IMR-90 (cell line): ENCODE measurements at regions not wholly inside any gene's neighbourhood (a gene's known extent, or its start where the extent isn't known, plus 50 kb on each side); places are given as distances from the start of the nearest gene placed in this dataset.

Experiments used
- ATAC-seq: fragments of 200-7000 bp; cut with Tn5 transposase; 2 replicates; pipeline ENCODE4 v1.9.1; 2020; ENCODE audit warnings: low read depth, mild to moderate bottlenecking, moderate library complexity
- BruUV-seq: library from RNA; stranded (reverse); fragments of 400-500 nt; replicated peaks from 2 replicates; lab custom pipeline; 2021; lab: Mats Ljungman, UMichigan
- CTCF ChIA-PET: fragments of 300-600 bp; formaldehyde crosslinking; extraction: SDS; loops from one replicate; lab custom pipeline; 2021; ENCODE audit warnings: antibody characterized with exemption; lab: Yijun Ruan, JAX
- POLR2A ChIA-PET: fragments of 300-600 bp; sonication (Branson Sonifier 250); formaldehyde crosslinking; loops from one replicate; lab custom pipeline; 2022; ENCODE audit warnings: antibody characterized with exemption; ENCODE audit not compliant: unreplicated experiment; lab: Charles Lee
- DNase-seq: peaks from one replicate; pipeline ENCODE4 v3.0.0; 2013
- H2AFZ ChIP-seq: replicated peaks from 2 replicates; pipeline ENCODE3; 2013; ENCODE audit warnings: low read length, mild to moderate bottlenecking; ENCODE audit not compliant: poor library complexity
- H2AK5ac ChIP-seq: 2 replicates; pipeline ENCODE4 v1.6.1; 2013; ENCODE audit warnings: low read depth, low read length, inconsistent platforms
- H2AK9ac ChIP-seq: replicated peaks from 2 replicates; pipeline ENCODE3; 2013; ENCODE audit warnings: mild to moderate bottlenecking, low read depth, low read length, moderate library complexity; ENCODE audit not compliant: poor library complexity
- H2BK120ac ChIP-seq: 2 replicates; pipeline ENCODE4 v1.6.1; 2013; ENCODE audit warnings: low read depth, low read length, inconsistent platforms
- H2BK15ac ChIP-seq: 3 replicates; pipeline ENCODE4 v1.6.1; 2013; ENCODE audit warnings: low read depth, low read length, inconsistent platforms
- H2BK20ac ChIP-seq: 2 replicates; pipeline ENCODE4 v1.6.1; 2013; ENCODE audit warnings: low read depth, mild to moderate bottlenecking, inconsistent platforms, low read length, moderate library complexity
- H2BK5ac ChIP-seq: 2 replicates; pipeline ENCODE4 v1.6.1; 2013; ENCODE audit warnings: mild to moderate bottlenecking, low read depth, low read length, inconsistent platforms; ENCODE audit not compliant: poor library complexity, severe bottlenecking
- H3K14ac ChIP-seq: replicated peaks from 2 replicates; pipeline ENCODE4 v1.6.1; 2013; ENCODE audit warnings: low read depth, low read length, inconsistent platforms
- H3K18ac ChIP-seq: 2 replicates; pipeline ENCODE4 v1.6.1; 2013; ENCODE audit warnings: low read depth, low read length, control low read depth
- H3K23ac ChIP-seq: 2 replicates; pipeline ENCODE4 v1.6.1; 2013; ENCODE audit warnings: low read depth, low read length, inconsistent platforms
- H3K27ac ChIP-seq: 2 replicates; pipeline ENCODE4 v1.5.1; 2013; ENCODE audit warnings: mild to moderate bottlenecking, control low read depth, low read length; ENCODE audit not compliant: insufficient read depth
- H3K27me3 ChIP-seq: 2 replicates; pipeline ENCODE4 v1.6.1; 2013; ENCODE audit warnings: low read length; ENCODE audit not compliant: control insufficient read depth, insufficient read depth
- H3K36me3 ChIP-seq: 2 replicates; pipeline ENCODE4 v1.6.1; 2013; ENCODE audit warnings: low read length, mixed read lengths; ENCODE audit not compliant: control insufficient read depth, insufficient read depth
- H3K4ac ChIP-seq: 2 replicates; pipeline ENCODE4 v1.6.1; 2013; ENCODE audit warnings: low read depth, low read length, inconsistent platforms
- H3K4me1 ChIP-seq: 2 replicates; pipeline ENCODE4 v1.6.1; 2013; ENCODE audit warnings: low read length, mixed read lengths; ENCODE audit not compliant: control insufficient read depth, insufficient read depth
- H3K4me2 ChIP-seq: 2 replicates; pipeline ENCODE4 v1.6.1; 2013; ENCODE audit warnings: low read depth, mild to moderate bottlenecking, control low read depth, low read length, moderate library complexity
- H3K4me3 ChIP-seq: 2 replicates; pipeline ENCODE4 v1.5.1; 2013; ENCODE audit warnings: low read depth, mild to moderate bottlenecking, control low read depth, low read length, moderate library complexity; ENCODE audit not compliant: insufficient read depth
- H3K56ac ChIP-seq: 2 replicates; pipeline ENCODE4 v1.6.1; 2013; ENCODE audit warnings: low read length, inconsistent platforms; ENCODE audit not compliant: insufficient read depth; ENCODE audit errors: extremely low read depth
- H3K79me1 ChIP-seq, 2 experiments: 2 replicates each; pipeline ENCODE4 v1.6.1; 2013; ENCODE audit warnings: low read length in 2 of 2, inconsistent platforms in 1 of 2, low read depth in 1 of 2
- H3K9ac ChIP-seq: 2 replicates; pipeline ENCODE4 v1.6.1; 2013; ENCODE audit warnings: low read depth, low read length, control low read depth
- H3K9me1 ChIP-seq: 2 replicates; pipeline ENCODE4 v1.6.1; 2013; ENCODE audit warnings: low read length, inconsistent platforms; ENCODE audit not compliant: insufficient read depth
- H3K9me3 ChIP-seq: 2 replicates; pipeline ENCODE4 v1.6.1; 2013; ENCODE audit warnings: low read length; ENCODE audit not compliant: control insufficient read depth, insufficient read depth
- H4K20me1 ChIP-seq: 2 replicates; pipeline ENCODE4 v1.6.1; 2013; ENCODE audit warnings: low read length, inconsistent platforms; ENCODE audit not compliant: insufficient read depth
- H4K5ac ChIP-seq: 2 replicates; pipeline ENCODE4 v1.6.1; 2013; ENCODE audit warnings: mild to moderate bottlenecking, low read depth, low read length, control low read depth
- H4K8ac ChIP-seq, 2 experiments: 2 replicates each; pipeline ENCODE4 v1.6.1; 2013; ENCODE audit warnings: low read depth in 2 of 2, low read length in 2 of 2, control low read depth in 1 of 2, inconsistent platforms in 1 of 2
- H4K91ac ChIP-seq: 2 replicates; pipeline ENCODE4 v1.6.1; 2013; ENCODE audit warnings: low read depth, low read length, inconsistent platforms; ENCODE audit not compliant: insufficient read depth
- CEBPB ChIP-seq: IDR thresholded peaks from 2 replicates; pipeline ENCODE4 v1.6.1; 2012; ENCODE audit warnings: low read depth, low read length, improper control_type of control experiment
- MAFK ChIP-seq: IDR thresholded peaks from 2 replicates; pipeline ENCODE4 v1.6.1; 2012; ENCODE audit warnings: low read depth, low read length, improper control_type of control experiment
- MAZ ChIP-seq: IDR thresholded peaks from 2 replicates; pipeline ENCODE4 v1.6.1; 2012; ENCODE audit warnings: low read depth, mild to moderate bottlenecking, low read length, improper control_type of control experiment, moderate library complexity, borderline replicate concordance
- MXI1 ChIP-seq: IDR thresholded peaks from 2 replicates; pipeline ENCODE4 v1.6.1; 2012; ENCODE audit warnings: low read depth, mild to moderate bottlenecking, low read length, moderate library complexity, borderline replicate concordance
- NFE2L2 ChIP-seq: fragments of 150-350 bp; IDR thresholded peaks from 2 replicates; pipeline ENCODE4 v1.6.1; 2016; ENCODE audit warnings: low read depth, mild to moderate bottlenecking, low read length
- POLR2A ChIP-seq: IDR thresholded peaks from 2 replicates; pipeline ENCODE4 v1.6.1; 2012; ENCODE audit warnings: mild to moderate bottlenecking, low read depth, low read length
- WGBS, 2 experiments: methylation state at CpG; one replicate each; pipeline versions ENCODE4 v1.1.5 to v1.1.7; 2013; ENCODE audit warnings: missing lambda C conversion rate in 2 of 2; ENCODE audit not compliant: insufficient read length in 1 of 2; ENCODE audit errors: extremely low coverage in 2 of 2; 5-methylcytosine and 5-hydroxymethylcytosine counted together
- dilution Hi-C: fragments of 300-500 bp; cut with HindIII; formaldehyde crosslinking; loops from one replicate; pipeline ENCODE4 v1.14.3; 2018; ENCODE audit warnings: low sequenced_read_pairs; ENCODE audit not compliant: unreplicated experiment
- in situ Hi-C: fragments of 300-500 bp; cut with MboI; formaldehyde crosslinking; loops from 3 replicates; pipeline ENCODE4 v1.14.3; 2019; ENCODE audit warnings: low sequenced_read_pairs, inconsistent platforms, mixed read lengths
- intact Hi-C: fragments of 100-400 bp; cut with micrococcal nuclease; formaldehyde crosslinking; loops from 2 replicates; pipeline ENCODE4 v1.10.0; 2022

DNA sequence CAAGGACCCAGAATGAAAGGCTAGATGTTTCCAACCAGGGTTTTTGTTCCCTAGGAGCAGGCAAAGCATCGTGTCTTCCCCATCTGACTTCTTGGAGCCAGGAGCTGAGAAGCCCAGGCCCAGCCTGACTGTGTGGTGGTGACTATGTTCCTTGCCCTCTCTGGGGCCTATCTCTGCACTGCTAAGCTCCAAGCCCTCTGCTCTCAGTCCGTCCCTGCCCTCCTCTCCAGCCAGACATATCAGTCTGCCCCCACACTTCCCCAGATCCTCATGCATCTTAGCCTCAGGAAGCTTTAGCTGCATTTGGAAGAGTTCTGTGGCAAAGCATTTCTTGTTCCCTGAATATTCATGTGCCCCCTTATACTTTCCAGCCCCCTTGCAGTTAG, 196.6 kb downstream of the CYP26B1 start:
- dilution Hi-C loops, result no loop called here
- BruUV-seq, result no TSS peak
- H4K91ac ChIP-seq, result no peak overlapping the region
- H3K4ac ChIP-seq, result no peak overlapping the region
- in situ Hi-C loops, result no loop called here
- H3K9me3 ChIP-seq, result no peaks in the 10 kb centered on the region
- H3K56ac ChIP-seq, result no peak overlapping the region
- H3K14ac ChIP-seq, result no peak overlapping the region
- H3K9me1 ChIP-seq, result no peaks in the 10 kb centered on the region
- ATAC-seq (no peak), DNase-seq (no peak)
- no peak overlapping the region for H2BK15ac ChIP-seq
- ChIA-PET POLR2A (no interaction called here), CTCF (no interaction called here)
- no peak overlapping the region for H2AK5ac ChIP-seq
- no peak overlapping the region for H3K18ac ChIP-seq
- no peak overlapping the region for H4K5ac ChIP-seq
- no peak overlapping the region for H2BK20ac ChIP-seq
- H2BK5ac ChIP-seq, result no peak overlapping the region
- no peaks in the 10 kb centered on the region for H4K20me1 ChIP-seq
- no peak overlapping the region for H3K27ac ChIP-seq
- peaks cover 2% of the 10 kb centered on the region; the same call in 1 of the 2 replicates for H3K27me3 ChIP-seq
- no peak overlapping the region for H2BK120ac ChIP-seq
- H4K8ac ChIP-seq, result no peak overlapping the region
- no peaks in the 10 kb centered on the region for H3K36me3 ChIP-seq
- H3K4me1 ChIP-seq, result no peaks in the 10 kb centered on the region
- intact Hi-C loops, result no loop called here
- no peaks in the 10 kb centered on the region for H3K79me1 ChIP-seq
- WGBS, 2 experiments, result no CpG with 5 or more reads among the region's 2 CpGs
- H3K23ac ChIP-seq, result no peak overlapping the region
- TF ChIP-seq NFE2L2 (no peak), MAZ (no peak), CEBPB (no peak), MAFK (no peak), MXI1 (no peak), POLR2A (no peak)
- no peak overlapping the region for H2AK9ac ChIP-seq
- H2AFZ ChIP-seq, result no peak overlapping the region
- H3K9ac ChIP-seq, result no peak overlapping the region
- H3K4me3 ChIP-seq, result no peak overlapping the region
- no peak overlapping the region for H3K4me2 ChIP-seq
